PC-9 (cell line): ENCODE measurements at regions not wholly inside any gene's neighbourhood (a gene's known extent, or its start where the extent isn't known, plus 50 kb on each side); places are given as distances from the start of the nearest gene placed in this dataset.

Experiments
- EZH2 ChIP-seq: fragments of 200-600 bp; sonication (generic); IDR thresholded peaks from 2 replicates; pipeline ENCODE4 v1.8.0; 2017; ENCODE audit warnings: antibody characterized with exemption, low read depth
- TF ChIP-seq, protein P1 (sequence below): fragments of 200-600 bp; sonication (generic); conservative IDR thresholded peaks from 2 replicates; pipeline ENCODE4 v1.6.1; 2017; ENCODE audit warnings: mixed run types, antibody characterized with exemption, mild to moderate bottlenecking, moderate library complexity

DNA sequence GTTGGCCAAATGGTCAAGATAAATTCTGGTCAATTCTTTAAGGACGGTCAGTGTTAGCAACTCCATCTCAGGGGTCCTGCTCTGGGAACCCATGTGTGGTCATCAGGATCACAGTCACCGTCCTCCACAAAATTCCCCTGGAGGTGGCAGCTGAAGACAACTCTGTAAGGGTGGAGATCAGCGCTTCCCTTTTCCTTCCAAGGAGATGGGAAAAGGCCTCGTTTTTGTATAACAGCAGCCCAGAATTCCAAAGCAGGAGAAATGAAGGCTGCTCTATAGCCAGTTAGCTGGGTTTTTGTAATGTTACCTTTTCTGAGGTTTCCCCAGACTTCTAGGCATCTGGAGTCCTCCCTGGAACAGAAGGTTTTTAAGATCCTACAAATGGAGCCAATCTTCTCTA lies 334.8 kb downstream of the MYCN start:
- TF ChIP-seq, protein P1, sequence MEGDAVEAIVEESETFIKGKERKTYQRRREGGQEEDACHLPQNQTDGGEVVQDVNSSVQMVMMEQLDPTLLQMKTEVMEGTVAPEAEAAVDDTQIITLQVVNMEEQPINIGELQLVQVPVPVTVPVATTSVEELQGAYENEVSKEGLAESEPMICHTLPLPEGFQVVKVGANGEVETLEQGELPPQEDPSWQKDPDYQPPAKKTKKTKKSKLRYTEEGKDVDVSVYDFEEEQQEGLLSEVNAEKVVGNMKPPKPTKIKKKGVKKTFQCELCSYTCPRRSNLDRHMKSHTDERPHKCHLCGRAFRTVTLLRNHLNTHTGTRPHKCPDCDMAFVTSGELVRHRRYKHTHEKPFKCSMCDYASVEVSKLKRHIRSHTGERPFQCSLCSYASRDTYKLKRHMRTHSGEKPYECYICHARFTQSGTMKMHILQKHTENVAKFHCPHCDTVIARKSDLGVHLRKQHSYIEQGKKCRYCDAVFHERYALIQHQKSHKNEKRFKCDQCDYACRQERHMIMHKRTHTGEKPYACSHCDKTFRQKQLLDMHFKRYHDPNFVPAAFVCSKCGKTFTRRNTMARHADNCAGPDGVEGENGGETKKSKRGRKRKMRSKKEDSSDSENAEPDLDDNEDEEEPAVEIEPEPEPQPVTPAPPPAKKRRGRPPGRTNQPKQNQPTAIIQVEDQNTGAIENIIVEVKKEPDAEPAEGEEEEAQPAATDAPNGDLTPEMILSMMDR: no peak
- TF ChIP-seq EZH2: no peak
